ENCODE measurements at regions not wholly inside any gene's neighbourhood (a gene's known extent, or its start where the extent isn't known, plus 50 kb on each side); places are given as distances from the start of the nearest gene placed in this dataset.
A peak's percentile ranks its signal among the peaks of the same experiment; 100 is the strongest.

- no peak for TF ChIP-seq TRAFD1 (CRISPR knock-in tag; IDR thresholded peaks at IDR 0.05; ENCODE audit: borderline replicate concordance)
- peak; percentile 99 for TF ChIP-seq ZMYM3 (CRISPR knock-in tag; IDR thresholded peaks at IDR 0.05)
- peak; percentile 100 for TF ChIP-seq FOSL2 (CRISPR knock-in tag; IDR thresholded peaks at IDR 0.05)
- no peak for TF ChIP-seq MTF1 (CRISPR knock-in tag; IDR thresholded peaks at IDR 0.05)
- TF ChIP-seq SP140L (CRISPR knock-in tag; IDR thresholded peaks at IDR 0.05; ENCODE audit: borderline replicate concordance), result 0 out of 2 replicates have a peak, but pooled peaks have one; percentile 68
- TF ChIP-seq ZNF3 (CRISPR knock-in tag; IDR thresholded peaks at IDR 0.05), result peak; percentile 98
- peak; percentile 45; the same call in 1 of the 2 replicates for TF ChIP-seq HNF4G (IDR thresholded peaks at IDR 0.05; ENCODE audit: borderline replicate concordance, low read depth, low read length)
- peak; percentile 31; the same call in 1 of the 2 replicates for TF ChIP-seq HNF4G (CRISPR knock-in tag; IDR thresholded peaks at IDR 0.05; ENCODE audit: borderline replicate concordance, low read depth)
- TF ChIP-seq ZNF678 (CRISPR knock-in tag; IDR thresholded peaks at IDR 0.05), result no peak
- TF ChIP-seq FOXA3 (CRISPR knock-in tag; IDR thresholded peaks at IDR 0.05), result peak; percentile 86
- TF ChIP-seq ZNF564 (CRISPR knock-in tag; IDR thresholded peaks at IDR 0.05), result no peak
- TF ChIP-seq RXRB (CRISPR knock-in tag; IDR thresholded peaks at IDR 0.05; ENCODE audit: borderline replicate concordance), result peak; percentile 89
- no peak for TF ChIP-seq MYPOP (CRISPR knock-in tag; IDR thresholded peaks at IDR 0.05)
- TF ChIP-seq RBAK (CRISPR knock-in tag; IDR thresholded peaks at IDR 0.05), result no peak
- no peak for TF ChIP-seq ZNF737 (CRISPR knock-in tag; IDR thresholded peaks at IDR 0.05; ENCODE audit: borderline replicate concordance)
- TF ChIP-seq, protein P1, sequence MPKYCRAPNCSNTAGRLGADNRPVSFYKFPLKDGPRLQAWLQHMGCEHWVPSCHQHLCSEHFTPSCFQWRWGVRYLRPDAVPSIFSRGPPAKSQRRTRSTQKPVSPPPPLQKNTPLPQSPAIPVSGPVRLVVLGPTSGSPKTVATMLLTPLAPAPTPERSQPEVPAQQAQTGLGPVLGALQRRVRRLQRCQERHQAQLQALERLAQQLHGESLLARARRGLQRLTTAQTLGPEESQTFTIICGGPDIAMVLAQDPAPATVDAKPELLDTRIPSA (CRISPR knock-in tag; IDR thresholded peaks at IDR 0.05; ENCODE audit: borderline replicate concordance), result no peak
- peak; percentile 85 for TF ChIP-seq THAP11 (CRISPR knock-in tag; IDR thresholded peaks at IDR 0.05)
- TF ChIP-seq ZNF17 (CRISPR knock-in tag; IDR thresholded peaks at IDR 0.05), result no peak
- TF ChIP-seq, protein P2, sequence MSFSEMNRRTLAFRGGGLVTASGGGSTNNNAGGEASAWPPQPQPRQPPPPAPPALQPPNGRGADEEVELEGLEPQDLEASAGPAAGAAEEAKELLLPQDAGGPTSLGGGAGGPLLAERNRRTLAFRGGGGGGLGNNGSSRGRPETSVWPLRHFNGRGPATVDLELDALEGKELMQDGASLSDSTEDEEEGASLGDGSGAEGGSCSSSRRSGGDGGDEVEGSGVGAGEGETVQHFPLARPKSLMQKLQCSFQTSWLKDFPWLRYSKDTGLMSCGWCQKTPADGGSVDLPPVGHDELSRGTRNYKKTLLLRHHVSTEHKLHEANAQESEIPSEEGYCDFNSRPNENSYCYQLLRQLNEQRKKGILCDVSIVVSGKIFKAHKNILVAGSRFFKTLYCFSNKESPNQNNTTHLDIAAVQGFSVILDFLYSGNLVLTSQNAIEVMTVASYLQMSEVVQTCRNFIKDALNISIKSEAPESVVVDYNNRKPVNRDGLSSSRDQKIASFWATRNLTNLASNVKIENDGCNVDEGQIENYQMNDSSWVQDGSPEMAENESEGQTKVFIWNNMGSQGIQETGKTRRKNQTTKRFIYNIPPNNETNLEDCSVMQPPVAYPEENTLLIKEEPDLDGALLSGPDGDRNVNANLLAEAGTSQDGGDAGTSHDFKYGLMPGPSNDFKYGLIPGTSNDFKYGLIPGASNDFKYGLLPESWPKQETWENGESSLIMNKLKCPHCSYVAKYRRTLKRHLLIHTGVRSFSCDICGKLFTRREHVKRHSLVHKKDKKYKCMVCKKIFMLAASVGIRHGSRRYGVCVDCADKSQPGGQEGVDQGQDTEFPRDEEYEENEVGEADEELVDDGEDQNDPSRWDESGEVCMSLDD (CRISPR knock-in tag; IDR thresholded peaks at IDR 0.05; ENCODE audit: borderline replicate concordance), result 0 out of 2 replicates have a peak, but pooled peaks have one; percentile 58
- peak; percentile 93 for TF ChIP-seq MIER3 (CRISPR knock-in tag; IDR thresholded peaks at IDR 0.05; ENCODE audit: borderline replicate concordance)
- no peak for TF ChIP-seq SNAI1 (CRISPR knock-in tag; IDR thresholded peaks at IDR 0.05; ENCODE audit: borderline replicate concordance)
- TF ChIP-seq, protein P3, sequence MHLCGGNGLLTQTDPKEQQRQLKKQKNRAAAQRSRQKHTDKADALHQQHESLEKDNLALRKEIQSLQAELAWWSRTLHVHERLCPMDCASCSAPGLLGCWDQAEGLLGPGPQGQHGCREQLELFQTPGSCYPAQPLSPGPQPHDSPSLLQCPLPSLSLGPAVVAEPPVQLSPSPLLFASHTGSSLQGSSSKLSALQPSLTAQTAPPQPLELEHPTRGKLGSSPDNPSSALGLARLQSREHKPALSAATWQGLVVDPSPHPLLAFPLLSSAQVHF (CRISPR knock-in tag; IDR thresholded peaks at IDR 0.05), result no peak
- TF ChIP-seq ZFP36L1 (CRISPR knock-in tag; IDR thresholded peaks at IDR 0.05), result no peak
- TF ChIP-seq MED13 (CRISPR knock-in tag; IDR thresholded peaks at IDR 0.05), result peak; percentile 80
- TF ChIP-seq SOX5 (CRISPR knock-in tag; IDR thresholded peaks at IDR 0.05; ENCODE audit: borderline replicate concordance), result peak; percentile 96
These were observed 74.1 kb upstream of the IRF2BP2 start (continued) for GRCh38 chr1:234683861-234684632.
